ENCODE measurements at regions not wholly inside any gene's neighbourhood (a gene's known extent, or its start where the extent isn't known, plus 50 kb on each side); places are given as distances from the start of the nearest gene placed in this dataset.
A peak's percentile ranks its signal among the peaks of the same experiment; 100 is the strongest.

GRCh38 chr12:78759367-78759766 lies 105.2 kb upstream of the SYT1 start:
- Mint-ChIP-seq H3K9me3 (no peaks in the 10 kb centered on the region), H3K4me1 (ENCODE audit: low read depth) (peaks cover 11% of the 10 kb centered on the region), H3K36me3 (ENCODE audit: low read depth) (peaks cover 5% of the 10 kb centered on the region; the same call in 1 of the 2 replicates), H3K4me3 (no peak overlapping the region), H3K27me3 (ENCODE audit: insufficient read depth) (no peaks in the 10 kb centered on the region), H3K27ac (peak overlapping the region; percentile 69)
- no peak for TF ChIP-seq CTCF (IDR thresholded peaks at IDR 0.05)
- peak; percentile 21 for DNase-seq

- Mint-ChIP-seq H3K9me3 (no peaks in the 10 kb centered on the region), H3K27ac (no peak overlapping the region), H3K4me3 (no peak overlapping the region), H3K4me1 (ENCODE audit: low read depth) (peaks cover 11% of the 10 kb centered on the region), H3K36me3 (ENCODE audit: low read depth) (peaks cover 5% of the 10 kb centered on the region; the same call in 1 of the 2 replicates), H3K27me3 (ENCODE audit: insufficient read depth) (no peaks in the 10 kb centered on the region)
- no peak for DNase-seq
- no peak for TF ChIP-seq CTCF (IDR thresholded peaks at IDR 0.05)
These were observed 103.7 kb upstream of the SYT1 start for GRCh38 chr12:78760906-78761305.

- no peak overlapping the region for H3K4me3 Mint-ChIP-seq
- no peaks in the 10 kb centered on the region for H3K9me3 Mint-ChIP-seq
- no peak overlapping the region for H3K27ac Mint-ChIP-seq
- TF ChIP-seq CTCF (IDR thresholded peaks at IDR 0.05), result no peak
- H3K4me1 Mint-ChIP-seq (ENCODE audit: low read depth), result peaks cover under 1% of the 10 kb centered on the region
- H3K27me3 Mint-ChIP-seq (ENCODE audit: insufficient read depth), result no peaks in the 10 kb centered on the region
- H3K36me3 Mint-ChIP-seq (ENCODE audit: low read depth), result 0 out of 2 replicates have a peak, but pooled peaks cover under 1% of the 10 kb centered on the region
- no peak for DNase-seq
These were observed 99.7 kb upstream of the SYT1 start for GRCh38 chr12:78764913-78765312.

- no peak for TF ChIP-seq CTCF (IDR thresholded peaks at IDR 0.05)
- H3K4me1 Mint-ChIP-seq (ENCODE audit: low read depth), result peaks cover 5% of the 10 kb centered on the region; the same call in 1 of the 2 replicates
- H3K27me3 Mint-ChIP-seq (ENCODE audit: insufficient read depth), result no peaks in the 10 kb centered on the region
- no peak for DNase-seq
- no peak overlapping the region for H3K27ac Mint-ChIP-seq
- no peaks in the 10 kb centered on the region for H3K36me3 Mint-ChIP-seq (ENCODE audit: low read depth)
- H3K4me3 Mint-ChIP-seq, result no peak overlapping the region
- H3K9me3 Mint-ChIP-seq, result no peaks in the 10 kb centered on the region
These were observed 97.2 kb upstream of the SYT1 start for GRCh38 chr12:78767264-78767981.

- Mint-ChIP-seq H3K4me1 (ENCODE audit: low read depth) (peaks cover 7% of the 10 kb centered on the region; the same call in 1 of the 2 replicates), H3K27ac (no peak overlapping the region), H3K9me3 (no peaks in the 10 kb centered on the region), H3K36me3 (ENCODE audit: low read depth) (no peaks in the 10 kb centered on the region), H3K27me3 (ENCODE audit: insufficient read depth) (no peaks in the 10 kb centered on the region), H3K4me3 (no peak overlapping the region)
- TF ChIP-seq CTCF (IDR thresholded peaks at IDR 0.05), result no peak
- DNase-seq, result no peak
These were observed 86.2 kb upstream of the SYT1 start for GRCh38 chr12:78778339-78778738.

Measured in HFFc6 (cell line).